ENCODE measurements at regions not wholly inside any gene's neighbourhood (a gene's known extent, or its start where the extent isn't known, plus 50 kb on each side); places are given as distances from the start of the nearest gene placed in this dataset.

DNA sequence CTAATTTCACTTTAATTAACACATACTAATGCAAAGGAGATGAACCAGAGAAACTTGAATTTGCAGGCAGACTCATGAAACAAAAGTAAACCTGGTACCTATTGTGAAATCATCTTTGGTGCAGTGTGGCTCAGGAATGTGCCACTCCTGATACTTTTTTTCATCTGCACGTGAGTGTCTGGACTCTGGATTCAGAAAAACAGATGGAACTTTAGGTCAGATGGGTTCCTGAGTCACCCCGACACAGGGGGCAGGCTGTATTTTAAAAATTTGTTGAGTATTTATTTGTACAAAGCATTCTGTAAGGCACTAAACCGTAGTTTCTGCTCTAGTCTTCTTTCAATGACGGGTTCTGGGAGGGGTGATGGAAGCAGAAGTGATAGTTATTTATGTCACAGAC, 52.2 kb upstream of the TUT7 start:
- TF ChIP-seq GATA3 (IDR thresholded peaks at IDR 0.05; ENCODE audit: low read depth, low read length) = no peak
- TF ChIP-seq GATA2 (IDR thresholded peaks at IDR 0.05; ENCODE audit: low read depth, low read length) = no peak
